MM.1S (cell line): ENCODE measurements at regions not wholly inside any gene's neighbourhood (a gene's known extent, or its start where the extent isn't known, plus 50 kb on each side); places are given as distances from the start of the nearest gene placed in this dataset.

ENCODE experiments used
- EZH2 ChIP-seq: fragments of 300-600 bp; sonication (generic); optimal IDR thresholded peaks from 2 replicates; pipeline ENCODE3; 2017; ENCODE audit warnings: low read depth, mild to moderate bottlenecking, antibody characterized with exemption, low read length, mixed read lengths
- TF ChIP-seq, protein P1 (sequence below): fragments of 300-600 bp; sonication (generic); IDR thresholded peaks from 2 replicates; pipeline ENCODE4 v1.5.1; 2016; ENCODE audit warnings: antibody characterized with exemption, low read length, mixed read lengths

DNA sequence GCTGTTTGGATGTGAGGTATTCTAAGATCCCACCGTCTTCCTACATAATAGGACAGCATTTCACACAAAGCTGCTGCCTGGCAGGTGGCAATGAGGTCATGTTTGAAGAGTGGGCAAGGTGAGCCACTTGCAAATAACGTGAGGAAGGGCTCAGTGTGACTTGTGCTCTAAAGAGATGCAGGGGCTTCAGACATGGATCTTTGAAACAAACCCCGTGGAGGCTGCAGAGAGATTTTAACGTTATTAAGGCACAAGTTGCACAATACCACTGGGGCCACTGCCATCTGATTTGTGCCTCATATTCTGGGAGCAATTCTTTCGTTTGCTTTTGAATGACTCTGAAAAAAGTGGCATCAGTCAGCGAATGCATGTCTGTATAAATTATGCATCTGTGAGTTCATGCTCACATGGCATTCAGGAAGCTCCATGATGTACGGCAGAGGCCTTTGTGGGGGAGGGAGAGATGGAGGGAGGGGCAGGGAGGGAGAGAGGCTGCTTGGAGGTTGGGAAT is 362.0 kb downstream of the SOX11 start:
- TF ChIP-seq, protein P1, sequence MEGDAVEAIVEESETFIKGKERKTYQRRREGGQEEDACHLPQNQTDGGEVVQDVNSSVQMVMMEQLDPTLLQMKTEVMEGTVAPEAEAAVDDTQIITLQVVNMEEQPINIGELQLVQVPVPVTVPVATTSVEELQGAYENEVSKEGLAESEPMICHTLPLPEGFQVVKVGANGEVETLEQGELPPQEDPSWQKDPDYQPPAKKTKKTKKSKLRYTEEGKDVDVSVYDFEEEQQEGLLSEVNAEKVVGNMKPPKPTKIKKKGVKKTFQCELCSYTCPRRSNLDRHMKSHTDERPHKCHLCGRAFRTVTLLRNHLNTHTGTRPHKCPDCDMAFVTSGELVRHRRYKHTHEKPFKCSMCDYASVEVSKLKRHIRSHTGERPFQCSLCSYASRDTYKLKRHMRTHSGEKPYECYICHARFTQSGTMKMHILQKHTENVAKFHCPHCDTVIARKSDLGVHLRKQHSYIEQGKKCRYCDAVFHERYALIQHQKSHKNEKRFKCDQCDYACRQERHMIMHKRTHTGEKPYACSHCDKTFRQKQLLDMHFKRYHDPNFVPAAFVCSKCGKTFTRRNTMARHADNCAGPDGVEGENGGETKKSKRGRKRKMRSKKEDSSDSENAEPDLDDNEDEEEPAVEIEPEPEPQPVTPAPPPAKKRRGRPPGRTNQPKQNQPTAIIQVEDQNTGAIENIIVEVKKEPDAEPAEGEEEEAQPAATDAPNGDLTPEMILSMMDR, result no peak
- TF ChIP-seq EZH2, result no peak
